ENCODE measurements at regions not wholly inside any gene's neighbourhood (a gene's known extent, or its start where the extent isn't known, plus 50 kb on each side); places are given as distances from the start of the nearest gene placed in this dataset.
"Not testable (repeated sequence)": the region's sequence is repeated elsewhere in the genome, so short reads cannot be mapped to it uniquely, and the experiment has no call there.

DNA sequence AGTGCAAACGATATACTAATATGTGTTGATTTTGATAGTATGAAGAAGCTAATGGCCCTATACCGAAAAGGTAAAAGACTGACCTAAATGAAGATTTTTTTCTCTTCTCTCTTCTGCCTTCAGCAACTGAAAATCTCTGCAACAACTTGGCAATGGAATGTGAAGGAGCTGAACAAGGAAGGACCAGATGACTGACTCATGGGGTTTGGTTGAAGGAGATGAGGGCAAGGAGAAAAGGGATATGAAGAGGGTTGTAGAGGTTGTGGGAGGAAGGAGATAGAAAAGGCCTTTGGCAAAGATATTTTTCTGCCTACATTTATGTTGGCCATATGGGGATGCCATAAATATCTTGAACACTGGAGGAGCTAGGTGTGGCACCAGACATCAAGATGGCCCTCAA lies 129.7 kb upstream of the CHD1 start:
- Histone ChIP-seq H3K36me3 (ENCODE audit: control insufficient read depth, low read length) (no peaks in the 10 kb centered on the region), H3K4me2 (ENCODE audit: low read length) (no peak overlapping the region), H4K20me1 (ENCODE audit: control insufficient read depth, insufficient read depth, low read depth, low read length) (0 out of 2 replicates have a peak, but pooled peaks cover 4% of the 10 kb centered on the region), H3K4me1 (ENCODE audit: control insufficient read depth, low read length) (peaks cover 7% of the 10 kb centered on the region), H3K27ac (ENCODE audit: low read depth, low read length) (no peak overlapping the region), H3K27me3 (ENCODE audit: control insufficient read depth, low read length) (peaks cover 12% of the 10 kb centered on the region), H3K4me3 (ENCODE audit: low read length) (no peak overlapping the region), H3K9me3 (ENCODE audit: control insufficient read depth, insufficient read depth, low read length) (no peaks in the 10 kb centered on the region), H3F3A (ENCODE audit: control insufficient read depth, insufficient read depth) (no peaks in the 10 kb centered on the region), H3K79me2 (ENCODE audit: control insufficient read depth, low read length) (no peaks in the 10 kb centered on the region), H3K9me2 (replicated peaks; ENCODE audit: control insufficient read depth, low read length) (no peaks in the 10 kb centered on the region)
- TF ChIP-seq, protein P1, sequence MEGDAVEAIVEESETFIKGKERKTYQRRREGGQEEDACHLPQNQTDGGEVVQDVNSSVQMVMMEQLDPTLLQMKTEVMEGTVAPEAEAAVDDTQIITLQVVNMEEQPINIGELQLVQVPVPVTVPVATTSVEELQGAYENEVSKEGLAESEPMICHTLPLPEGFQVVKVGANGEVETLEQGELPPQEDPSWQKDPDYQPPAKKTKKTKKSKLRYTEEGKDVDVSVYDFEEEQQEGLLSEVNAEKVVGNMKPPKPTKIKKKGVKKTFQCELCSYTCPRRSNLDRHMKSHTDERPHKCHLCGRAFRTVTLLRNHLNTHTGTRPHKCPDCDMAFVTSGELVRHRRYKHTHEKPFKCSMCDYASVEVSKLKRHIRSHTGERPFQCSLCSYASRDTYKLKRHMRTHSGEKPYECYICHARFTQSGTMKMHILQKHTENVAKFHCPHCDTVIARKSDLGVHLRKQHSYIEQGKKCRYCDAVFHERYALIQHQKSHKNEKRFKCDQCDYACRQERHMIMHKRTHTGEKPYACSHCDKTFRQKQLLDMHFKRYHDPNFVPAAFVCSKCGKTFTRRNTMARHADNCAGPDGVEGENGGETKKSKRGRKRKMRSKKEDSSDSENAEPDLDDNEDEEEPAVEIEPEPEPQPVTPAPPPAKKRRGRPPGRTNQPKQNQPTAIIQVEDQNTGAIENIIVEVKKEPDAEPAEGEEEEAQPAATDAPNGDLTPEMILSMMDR (IDR thresholded peaks at IDR 0.05; ENCODE audit: low read depth, low read length, poor library complexity, severe bottlenecking): no peak
- TF ChIP-seq EZH2phosphoT487 (IDR thresholded peaks at IDR 0.05; ENCODE audit: borderline replicate concordance, low read length): no peak

DNA sequence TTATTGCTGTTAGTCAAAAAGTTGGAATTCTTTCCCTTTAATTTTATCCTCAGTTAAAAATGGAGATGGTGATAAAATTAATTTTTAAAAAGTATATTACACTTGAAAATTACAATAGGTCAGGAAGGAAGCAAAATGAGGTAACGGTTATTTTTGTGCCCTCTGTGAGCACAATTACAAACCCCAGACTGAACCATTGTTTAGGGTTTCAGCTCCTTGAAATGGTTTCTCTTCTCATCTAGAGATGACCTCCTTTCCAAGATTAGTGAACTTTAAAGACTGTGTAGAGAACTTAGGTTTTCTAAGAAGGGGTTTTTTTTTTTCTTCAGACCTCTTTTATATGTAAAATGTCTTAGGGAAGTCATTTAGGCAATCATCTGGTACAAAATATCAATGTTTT lies 126.2 kb upstream of the CHD1 start:
- Histone ChIP-seq H3K36me3 (ENCODE audit: control insufficient read depth, low read length) (no peaks in the 10 kb centered on the region), H3K27me3 (ENCODE audit: control insufficient read depth, low read length) (peaks cover 16% of the 10 kb centered on the region), H3K79me2 (ENCODE audit: control insufficient read depth, low read length) (no peaks in the 10 kb centered on the region), H3K9me2 (replicated peaks; ENCODE audit: control insufficient read depth, low read length) (no peaks in the 10 kb centered on the region), H3K9me3 (ENCODE audit: control insufficient read depth, insufficient read depth, low read length) (no peaks in the 10 kb centered on the region), H3K4me1 (ENCODE audit: control insufficient read depth, low read length) (peaks cover 1% of the 10 kb centered on the region), H3K27ac (ENCODE audit: low read depth, low read length) (no peak overlapping the region), H3K4me3 (ENCODE audit: low read length) (no peak overlapping the region), H3F3A (ENCODE audit: control insufficient read depth, insufficient read depth) (no peaks in the 10 kb centered on the region), H4K20me1 (ENCODE audit: control insufficient read depth, insufficient read depth, low read depth, low read length) (0 out of 2 replicates have a peak, but pooled peaks cover 4% of the 10 kb centered on the region), H3K4me2 (ENCODE audit: low read length) (no peak overlapping the region)
- TF ChIP-seq EZH2phosphoT487 (IDR thresholded peaks at IDR 0.05; ENCODE audit: borderline replicate concordance, low read length): no peak
- TF ChIP-seq, protein P1 (IDR thresholded peaks at IDR 0.05; ENCODE audit: low read depth, low read length, poor library complexity, severe bottlenecking): no peak

DNA sequence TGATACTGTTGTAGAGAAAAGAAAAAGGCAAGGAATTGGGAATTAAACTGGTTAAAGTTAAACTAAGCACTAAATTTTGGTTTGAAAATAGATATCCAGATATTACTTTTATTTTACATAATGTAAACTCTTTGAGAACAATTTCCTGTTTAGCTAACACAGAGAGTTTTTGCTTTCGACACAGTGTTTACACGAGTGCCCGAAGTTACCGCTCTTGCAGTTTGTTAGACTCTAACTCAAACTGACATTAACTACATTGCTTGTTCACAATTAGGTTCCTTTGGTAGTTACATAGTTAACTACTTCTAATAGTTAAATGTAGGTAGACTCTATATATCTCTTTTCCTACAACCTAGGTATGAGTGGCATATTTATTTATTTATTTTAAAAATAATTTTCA lies 117.1 kb upstream of the CHD1 start:
- peaks cover 5% of the 10 kb centered on the region; the same call in 1 of the 2 replicates for H3K27me3 ChIP-seq (ENCODE audit: control insufficient read depth, low read length)
- no peaks in the 10 kb centered on the region for H3K36me3 ChIP-seq (ENCODE audit: control insufficient read depth, low read length)
- no peak overlapping the region for H3K27ac ChIP-seq (ENCODE audit: low read depth, low read length)
- no peaks in the 10 kb centered on the region for H3K79me2 ChIP-seq (ENCODE audit: control insufficient read depth, low read length)
- H4K20me1 ChIP-seq (ENCODE audit: control insufficient read depth, insufficient read depth, low read depth, low read length): no peaks in the 10 kb centered on the region
- H3K9me3 ChIP-seq (ENCODE audit: control insufficient read depth, insufficient read depth, low read length): no peaks in the 10 kb centered on the region
- TF ChIP-seq, protein P1 (IDR thresholded peaks at IDR 0.05; ENCODE audit: low read depth, low read length, poor library complexity, severe bottlenecking): no peak
- TF ChIP-seq EZH2phosphoT487 (IDR thresholded peaks at IDR 0.05; ENCODE audit: borderline replicate concordance, low read length): no peak
- H3K9me2 ChIP-seq (replicated peaks; ENCODE audit: control insufficient read depth, low read length): no peaks in the 10 kb centered on the region
- no peak overlapping the region for H3K4me3 ChIP-seq (ENCODE audit: low read length)
- no peaks in the 10 kb centered on the region for H3F3A ChIP-seq (ENCODE audit: control insufficient read depth, insufficient read depth)
- H3K4me1 ChIP-seq (ENCODE audit: control insufficient read depth, low read length): no peaks in the 10 kb centered on the region
- H3K4me2 ChIP-seq (ENCODE audit: low read length): no peak overlapping the region

DNA sequence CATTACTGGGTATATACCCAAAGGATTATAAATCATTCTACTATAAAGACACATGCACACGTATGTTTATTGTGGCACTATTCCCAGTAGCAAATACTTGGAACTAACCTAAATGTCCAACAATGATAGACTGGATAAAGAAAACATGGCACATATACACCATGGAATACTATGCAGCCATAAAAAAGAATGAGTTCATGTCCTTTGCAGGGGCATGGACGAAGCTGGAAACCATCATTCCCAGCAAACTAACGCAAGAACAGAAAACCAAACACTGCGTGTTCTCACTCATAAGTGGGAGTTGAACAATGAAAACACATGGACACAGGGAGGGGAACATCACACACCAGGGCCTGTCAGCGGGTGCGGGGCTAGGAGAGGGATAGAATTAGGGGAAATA lies 114.5 kb upstream of the CHD1 start:
- not testable (repeated sequence) for H3K36me3 ChIP-seq (ENCODE audit: control insufficient read depth, low read length); H4K20me1 ChIP-seq (ENCODE audit: control insufficient read depth, insufficient read depth, low read depth, low read length); H3K4me2 ChIP-seq (ENCODE audit: low read length); H3K9me3 ChIP-seq (ENCODE audit: control insufficient read depth, insufficient read depth, low read length); H3K4me1 ChIP-seq (ENCODE audit: control insufficient read depth, low read length); H3K4me3 ChIP-seq (ENCODE audit: low read length); H3K9me2 ChIP-seq (replicated peaks; ENCODE audit: control insufficient read depth, low read length); H3K27ac ChIP-seq (ENCODE audit: low read depth, low read length); H3K79me2 ChIP-seq (ENCODE audit: control insufficient read depth, low read length); H3F3A ChIP-seq (ENCODE audit: control insufficient read depth, insufficient read depth); H3K27me3 ChIP-seq (ENCODE audit: control insufficient read depth, low read length)
